H1 (cell line): ENCODE measurements at regions not wholly inside any gene's neighbourhood (a gene's known extent, or its start where the extent isn't known, plus 50 kb on each side); places are given as distances from the start of the nearest gene placed in this dataset.

Experiments
- EP300 ChIP-seq, 2 experiments: IDR thresholded peaks; 1 replicate in 1 of 2; 2 replicates in 1 of 2; pipeline ENCODE4 v1.6.1; 2011 to 2012; ENCODE audit warnings: low read depth in 2 of 2, low read length in 2 of 2, mild to moderate bottlenecking in 2 of 2, borderline replicate concordance in 1 of 2, inconsistent platforms in 1 of 2, moderate library complexity in 1 of 2
- KDM5A ChIP-seq: fragments of 200-600 bp; IDR thresholded peaks from 2 replicates; pipeline ENCODE4 v1.7.1; 2012; ENCODE audit warnings: mild to moderate bottlenecking, low read length, inconsistent platforms, mixed read lengths
- NRF1 ChIP-seq: IDR thresholded peaks from 2 replicates; pipeline ENCODE4 v1.6.1; 2011; ENCODE audit warnings: mild to moderate bottlenecking, low read depth, low read length, improper control_type of control experiment
- RAD21 ChIP-seq, 2 experiments: IDR thresholded peaks in 1 of 2; conservative IDR thresholded peaks in 1 of 2; 2 replicates each; pipeline ENCODE4 v1.6.1; 2011; ENCODE audit warnings: low read depth in 2 of 2, low read length in 2 of 2, improper control_type of control experiment in 1 of 2, inconsistent platforms in 1 of 2, mild to moderate bottlenecking in 1 of 2, moderate library complexity in 1 of 2
- TEAD4 ChIP-seq: IDR thresholded peaks from 2 replicates; pipeline ENCODE4 v1.6.1; 2012; ENCODE audit warnings: low read depth, low read length, inconsistent platforms, mixed read lengths

DNA sequence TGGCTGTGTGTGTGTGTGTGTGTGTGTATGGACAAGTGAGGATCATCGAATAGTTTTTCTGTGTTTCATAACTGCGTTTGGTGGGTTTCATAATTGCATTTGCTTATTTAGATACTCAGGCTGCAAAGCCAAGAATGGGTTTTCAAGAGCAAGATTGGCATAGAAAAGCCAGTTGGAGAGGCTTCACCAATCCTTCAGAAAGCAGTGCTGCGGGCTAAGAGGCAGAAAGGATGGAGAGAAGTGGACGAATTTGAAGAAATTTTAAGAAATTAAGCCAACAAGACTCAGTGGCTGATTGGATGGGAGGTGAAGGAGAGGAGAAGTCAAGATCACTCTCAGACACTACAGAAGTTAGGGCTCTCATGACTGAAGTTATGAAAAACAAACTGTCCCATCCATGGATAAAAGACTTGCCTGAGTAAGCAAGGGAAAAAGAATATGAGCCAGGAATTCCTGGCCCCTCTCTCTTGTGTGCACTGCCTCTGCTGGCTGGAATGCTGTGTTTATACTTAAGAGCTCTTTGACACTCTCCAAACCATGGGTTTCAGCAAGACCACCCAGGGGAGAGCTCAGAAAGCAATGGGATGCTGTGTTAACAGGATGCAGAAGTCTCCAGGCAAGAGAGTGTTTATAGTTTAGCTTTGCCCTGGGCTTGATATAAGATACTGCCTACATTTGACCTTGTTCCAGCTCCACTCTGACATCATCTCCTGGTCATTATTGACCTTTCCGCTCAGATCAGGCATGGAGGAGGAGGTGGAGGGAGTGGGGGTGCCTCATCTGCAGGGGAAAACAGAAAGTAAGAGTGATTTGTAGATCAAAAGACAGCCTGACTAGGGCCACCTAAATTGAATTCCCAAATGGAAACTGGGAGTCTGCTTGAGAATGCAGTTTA is 232.0 kb upstream of the PLXNA2 start (continued):
- 0 out of 3 replicates have a peak, but pooled peaks of 1 of the 2 experiments have one; percentile 53 for TF ChIP-seq EP300 (IDR thresholded peaks at IDR 0.05; ENCODE audit: borderline replicate concordance in 1 of 2, low read depth in 2 of 2, low read length in 2 of 2)
- peak; percentile 58 to 69 for TF ChIP-seq RAD21 (IDR thresholded peaks at IDR 0.05 in 1 of 2, conservative IDR thresholded peaks at IDR 0.05 in 1 of 2; ENCODE audit: low read depth in 2 of 2, low read length in 2 of 2)
- TF ChIP-seq NRF1 = no peak
- TF ChIP-seq KDM5A = no peak
- TF ChIP-seq TEAD4 = peak; percentile 100
